Inferior parietal cortex (tissue), 1 donor: ENCODE measurements at regions not wholly inside any gene's neighbourhood (a gene's known extent, or its start where the extent isn't known, plus 50 kb on each side); places are given as distances from the start of the nearest gene placed in this dataset.
A peak's percentile ranks its signal among the peaks of the same experiment; 100 is the strongest.
"Not testable (repeated sequence)": the region's sequence is repeated elsewhere in the genome, so short reads cannot be mapped to it uniquely, and the experiment has no call there.

Experiments used
- DNase-seq: peaks from one replicate; pipeline ENCODE4 v3.0.0-alpha.2; 2016; ENCODE audit errors: extremely low spot score

DNA sequence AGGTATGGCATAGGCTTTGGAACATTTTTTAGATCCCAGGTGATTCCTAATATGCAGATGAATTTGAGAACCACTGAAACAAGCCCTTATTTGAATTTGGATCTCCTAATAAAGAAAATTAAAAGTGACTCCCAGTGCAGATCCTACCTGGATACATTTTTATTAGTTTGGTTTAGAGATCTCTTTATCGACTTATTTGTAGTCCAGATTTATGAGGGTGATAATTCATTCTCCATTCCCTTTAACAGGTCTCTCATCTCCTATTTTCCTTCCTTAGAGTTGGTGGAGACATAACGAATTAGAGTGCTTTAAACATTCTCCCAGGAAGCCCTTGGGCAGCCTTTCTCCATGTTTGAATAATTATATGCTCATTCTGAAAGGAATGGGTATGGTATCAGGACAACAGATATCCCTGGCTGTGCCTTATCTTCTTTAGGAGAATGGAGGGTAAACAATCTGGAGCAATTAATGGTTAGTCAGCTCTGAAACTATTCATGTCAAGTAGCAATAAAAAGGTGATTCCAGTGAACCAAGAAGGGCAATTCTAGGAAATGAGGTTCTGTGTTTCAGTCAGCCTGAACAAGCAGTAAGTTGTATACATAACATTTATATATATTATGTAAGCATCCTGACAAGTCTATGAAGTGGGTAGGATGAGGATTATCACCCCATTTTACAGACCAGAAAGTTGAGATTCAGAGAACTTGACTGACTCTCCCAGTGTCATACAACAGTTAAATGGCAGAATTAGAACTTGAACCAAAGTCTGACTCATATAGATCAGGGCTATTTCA is 53.9 kb upstream of the RCE1 start:
- DNase-seq = no peak

GRCh38 chr11:66787934-66788758 is 55.1 kb upstream of the RCE1 start:
- DNase-seq = no peak

GRCh38 chr11:66784575-66784974 is 55.6 kb upstream of the SPTBN2 start:
- DNase-seq = peak; percentile 7

GRCh38 chr11:66782726-66783125 is 53.7 kb upstream of the SPTBN2 start:
- no peak for DNase-seq

- not testable (repeated sequence) for DNase-seq
Measured at GRCh38 chr11:66779651-66780050, 50.6 kb upstream of the SPTBN2 start.
